Large intestine (tissue), 3 donors: ENCODE measurements at regions not wholly inside any gene's neighbourhood (a gene's known extent, or its start where the extent isn't known, plus 50 kb on each side); places are given as distances from the start of the nearest gene placed in this dataset.

Experiments
- DNase-seq, 2 donors: peaks; one replicate each; pipeline versions ENCODE4 v3.0.0 to v3.0.0-alpha.2; 2013
- H3K27ac ChIP-seq: one replicate; pipeline ENCODE4 v1.5.1; 2013; ENCODE audit warnings: low read length
- H3K27me3 ChIP-seq: 2 replicates; pipeline ENCODE4 v1.6.1; 2013; ENCODE audit warnings: low read length; ENCODE audit not compliant: control insufficient read depth, insufficient read depth
- H3K36me3 ChIP-seq: 2 replicates; pipeline ENCODE4 v1.6.1; 2013; ENCODE audit warnings: low read length; ENCODE audit not compliant: control insufficient read depth, insufficient read depth
- H3K4me1 ChIP-seq: one replicate; pipeline ENCODE4 v1.6.1; 2013; ENCODE audit warnings: low read length; ENCODE audit not compliant: control insufficient read depth, insufficient read depth
- H3K4me3 ChIP-seq: one replicate; pipeline ENCODE4 v1.5.1; 2013; ENCODE audit warnings: low read length
- H3K9me3 ChIP-seq: one replicate; pipeline ENCODE4 v1.6.1; 2013; ENCODE audit warnings: mild to moderate bottlenecking, low read depth, low read length, moderate library complexity; ENCODE audit not compliant: control insufficient read depth
- WGBS: methylation state at CpG from one replicate; pipeline ENCODE4 v1.1.5; 2013; ENCODE audit warnings: low lambda C conversion rate; ENCODE audit not compliant: insufficient coverage; 5-methylcytosine and 5-hydroxymethylcytosine counted together

GRCh38 chr5:36355516-36355915 is 53.8 kb upstream of the RANBP3L start:
- no CpG with 5 or more reads among the region's 1 CpG for WGBS
- Histone ChIP-seq H3K4me3 (no peak overlapping the region), H3K27ac (no peak overlapping the region), H3K27me3 (no peaks in the 10 kb centered on the region), H3K4me1 (no peaks in the 10 kb centered on the region), H3K9me3 (no peaks in the 10 kb centered on the region), H3K36me3 (no peaks in the 10 kb centered on the region)
- DNase-seq, result no peak

- WGBS, result no CpG with 5 or more reads among the region's 2 CpGs
- Histone ChIP-seq H3K4me3 (no peak overlapping the region), H3K9me3 (no peaks in the 10 kb centered on the region), H3K27ac (no peak overlapping the region), H3K27me3 (no peaks in the 10 kb centered on the region), H3K36me3 (no peaks in the 10 kb centered on the region), H3K4me1 (no peaks in the 10 kb centered on the region)
- no peak for DNase-seq
These were observed 55.2 kb upstream of the RANBP3L start for GRCh38 chr5:36356915-36357314.

GRCh38 chr5:36357391-36357975 is 55.8 kb upstream of the RANBP3L start:
- no peaks in the 10 kb centered on the region for H3K4me1 ChIP-seq
- WGBS, result no CpG with 5 or more reads among the region's 5 CpGs
- H3K36me3 ChIP-seq, result no peaks in the 10 kb centered on the region
- H3K4me3 ChIP-seq, result no peak overlapping the region
- no peaks in the 10 kb centered on the region for H3K27me3 ChIP-seq
- H3K9me3 ChIP-seq, result no peaks in the 10 kb centered on the region
- H3K27ac ChIP-seq, result no peak overlapping the region
- DNase-seq, result no peak

GRCh38 chr5:36359267-36359666 is 57.6 kb upstream of the RANBP3L start:
- no peaks in the 10 kb centered on the region for H3K36me3 ChIP-seq

GRCh38 chr5:36360307-36360706 is 58.6 kb upstream of the RANBP3L start:
- no peak overlapping the region for H3K27ac ChIP-seq
- WGBS, result no CpG with 5 or more reads among the region's 1 CpG

More at GRCh38 chr5:36359267-36359666, 57.6 kb upstream of the RANBP3L start:
- whole genome bisulfite sequencing, result 93% methylated on average over 3 of the region's 6 CpGs
- Histone ChIP-seq H3K4me1 (no peaks in the 10 kb centered on the region), H3K4me3 (no peak overlapping the region), H3K9me3 (no peaks in the 10 kb centered on the region), H3K27ac (no peak overlapping the region), H3K27me3 (no peaks in the 10 kb centered on the region)
- no peak for DNase-seq

GRCh38 chr5:36363101-36363500 is 61.4 kb upstream of the RANBP3L start:
- Histone ChIP-seq H3K4me1 (no peaks in the 10 kb centered on the region), H3K27ac (no peak overlapping the region), H3K4me3 (no peak overlapping the region), H3K27me3 (no peaks in the 10 kb centered on the region), H3K36me3 (no peaks in the 10 kb centered on the region), H3K9me3 (no peaks in the 10 kb centered on the region)
- no CpG with 5 or more reads among the region's 1 CpG for WGBS
- DNase-seq, result no peak

More at GRCh38 chr5:36360307-36360706, 58.6 kb upstream of the RANBP3L start:
- H3K4me3 ChIP-seq, result no peak overlapping the region
- H3K27me3 ChIP-seq, result no peaks in the 10 kb centered on the region
- no peak for DNase-seq
- H3K9me3 ChIP-seq, result no peaks in the 10 kb centered on the region
- H3K4me1 ChIP-seq, result no peaks in the 10 kb centered on the region
- H3K36me3 ChIP-seq, result no peaks in the 10 kb centered on the region

GRCh38 chr5:36363744-36364143 is 62.0 kb upstream of the RANBP3L start:
- Histone ChIP-seq H3K4me3 (no peak overlapping the region), H3K27ac (no peak overlapping the region), H3K4me1 (no peaks in the 10 kb centered on the region), H3K9me3 (no peaks in the 10 kb centered on the region), H3K27me3 (no peaks in the 10 kb centered on the region), H3K36me3 (no peaks in the 10 kb centered on the region)
- DNase-seq, result no peak
- WGBS, result no CpG with 5 or more reads among the region's 2 CpGs

- WGBS, result 80% methylated on average over 1 of the region's 4 CpGs
- Histone ChIP-seq H3K27ac (no peak overlapping the region), H3K4me1 (no peaks in the 10 kb centered on the region), H3K4me3 (no peak overlapping the region), H3K9me3 (no peaks in the 10 kb centered on the region), H3K36me3 (no peaks in the 10 kb centered on the region), H3K27me3 (no peaks in the 10 kb centered on the region)
- no peak for DNase-seq
These were observed 62.8 kb upstream of the RANBP3L start for GRCh38 chr5:36364473-36364872.

- Histone ChIP-seq H3K36me3 (no peaks in the 10 kb centered on the region), H3K4me1 (no peaks in the 10 kb centered on the region), H3K9me3 (no peaks in the 10 kb centered on the region), H3K27ac (no peak overlapping the region), H3K4me3 (no peak overlapping the region), H3K27me3 (no peaks in the 10 kb centered on the region)
- 80% methylated on average over 1 of the region's 1 CpG for WGBS
- DNase-seq, result no peak
These were observed 64.2 kb upstream of the RANBP3L start for GRCh38 chr5:36365896-36366295.

- H3K27ac ChIP-seq, result no peak overlapping the region
- H3K27me3 ChIP-seq, result no peaks in the 10 kb centered on the region
These were observed 65.2 kb upstream of the RANBP3L start for GRCh38 chr5:36366883-36367282.

GRCh38 chr5:36367524-36367923 is 65.8 kb upstream of the RANBP3L start:
- Histone ChIP-seq H3K27me3 (no peaks in the 10 kb centered on the region), H3K27ac (no peak overlapping the region), H3K36me3 (no peaks in the 10 kb centered on the region), H3K9me3 (no peaks in the 10 kb centered on the region), H3K4me1 (no peaks in the 10 kb centered on the region), H3K4me3 (no peak overlapping the region)
- DNase-seq, result no peak
- 52% methylated on average over 2 of the region's 2 CpGs for WGBS

More at GRCh38 chr5:36366883-36367282, 65.2 kb upstream of the RANBP3L start:
- no peak for DNase-seq
- H3K36me3 ChIP-seq, result no peaks in the 10 kb centered on the region
- H3K4me3 ChIP-seq, result no peak overlapping the region
- WGBS, result no CpG with 5 or more reads among the region's 1 CpG
- H3K9me3 ChIP-seq, result no peaks in the 10 kb centered on the region
- H3K4me1 ChIP-seq, result no peaks in the 10 kb centered on the region
